CD4-positive, CD25-positive, alpha-beta regulatory T cell (primary cell): ENCODE measurements at regions not wholly inside any gene's neighbourhood (a gene's known extent, or its start where the extent isn't known, plus 50 kb on each side); places are given as distances from the start of the nearest gene placed in this dataset.

Experiments
- ATAC-seq, 2 donors: fragments of 150-1000 bp; cut with Tn5 transposase; one replicate each; pipeline ENCODE4 v1.10.0; 2021; ENCODE audit warnings: low read depth in 2 of 2, moderate number of reproducible peaks in 2 of 2, moderate library complexity in 1 of 2
- DNase-seq, 3 donors: peaks; one replicate each; pipeline versions ENCODE4 v3.0.0 to v3.0.0-alpha.2; 2012 to 2022; ENCODE audit warnings: mixed read lengths in 1 of 3
- H3K27ac ChIP-seq: one replicate; pipeline ENCODE4 v1.7.0; 2013; ENCODE audit warnings: mild to moderate bottlenecking, low read length; ENCODE audit not compliant: insufficient read depth, poor library complexity, severe bottlenecking
- H3K27me3 ChIP-seq: one replicate; pipeline ENCODE4 v1.7.0; 2013; ENCODE audit warnings: low read length; ENCODE audit not compliant: control insufficient read depth, insufficient read depth
- H3K36me3 ChIP-seq: one replicate; pipeline ENCODE4 v1.7.0; 2013; ENCODE audit warnings: mild to moderate bottlenecking, low read length, moderate library complexity; ENCODE audit not compliant: control insufficient read depth, insufficient read depth
- H3K4me1 ChIP-seq: 2 replicates; pipeline ENCODE4 v1.7.0; 2013; ENCODE audit warnings: mild to moderate bottlenecking, low read length; ENCODE audit not compliant: insufficient read depth, control insufficient read depth, poor library complexity, severe bottlenecking
- H3K4me3 ChIP-seq: one replicate; pipeline ENCODE4 v1.7.0; 2013; ENCODE audit warnings: low read depth, mild to moderate bottlenecking, low read length, moderate library complexity
- H3K9me3 ChIP-seq, 2 experiments: 1 replicate in 1 of 2; 2 replicates in 1 of 2; pipeline ENCODE4 v1.7.0; 2013; ENCODE audit warnings: low read length in 2 of 2, mild to moderate bottlenecking in 1 of 2, moderate library complexity in 1 of 2; ENCODE audit not compliant: control insufficient read depth in 2 of 2
- H3K27ac Mint-ChIP-seq, 3 donors: one replicate each; pipeline ENCODE4 v1.8.0; 2020 to 2022; ENCODE audit warnings: mild to moderate bottlenecking in 3 of 3, mixed read lengths in 3 of 3, moderate library complexity in 2 of 3
- H3K27me3 Mint-ChIP-seq: one replicate; pipeline ENCODE4 v1.8.0; 2022; ENCODE audit warnings: mild to moderate bottlenecking, mixed read lengths
- H3K36me3 Mint-ChIP-seq: one replicate; pipeline ENCODE4 v1.8.0; 2020; ENCODE audit warnings: mixed read lengths
- H3K4me1 Mint-ChIP-seq, 4 donors: one replicate each; pipeline ENCODE4 v1.8.0; 2020 to 2022; ENCODE audit warnings: mixed read lengths in 4 of 4, mild to moderate bottlenecking in 1 of 4
- H3K4me3 Mint-ChIP-seq, 4 donors: one replicate each; pipeline ENCODE4 v1.8.0; 2020 to 2022; ENCODE audit warnings: mild to moderate bottlenecking in 4 of 4, mixed read lengths in 4 of 4, moderate library complexity in 3 of 4
- H3K9me3 Mint-ChIP-seq, 7 donors: one replicate each; pipeline ENCODE4 v1.8.0; 2020 to 2022; ENCODE audit warnings: mixed read lengths in 7 of 7, mild to moderate bottlenecking in 3 of 7, moderate library complexity in 2 of 7

- Mint-ChIP-seq H3K27me3 (peaks cover 12% of the 10 kb centered on the region), H3K4me1 (no peaks in the 10 kb centered on the region)
- no peaks in the 10 kb centered on the region for H3K36me3 ChIP-seq
Observed at GRCh38 chr2:220046507-220046906, 419.1 kb downstream of the SLC4A3 start.

DNA sequence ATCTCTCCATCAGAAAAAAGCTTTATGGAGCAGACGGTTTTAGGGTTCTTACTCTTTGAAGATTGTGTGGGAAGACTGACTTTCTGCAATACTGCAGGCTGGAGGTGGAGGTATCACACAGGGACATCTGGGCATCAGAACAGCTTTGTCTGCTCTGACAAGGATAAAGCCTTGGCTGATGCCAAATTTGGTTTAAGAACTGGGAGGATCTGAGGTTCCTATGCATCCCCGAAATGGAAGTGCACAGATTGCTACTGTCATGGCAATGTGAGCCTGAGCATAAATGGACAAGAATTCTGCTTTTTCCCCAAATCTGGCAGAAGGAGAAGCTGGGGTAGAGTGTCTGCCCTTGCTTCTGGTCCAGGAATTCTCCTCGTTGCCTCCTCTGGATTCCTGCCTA, 424.3 kb downstream of the SLC4A3 start:
- no peaks in the 10 kb centered on the region for H3K4me1 Mint-ChIP-seq
- no peak overlapping the region for H3K4me3 Mint-ChIP-seq
- peaks cover 0 to 9% (median 3%) of the 10 kb centered on the region in 7 donors for H3K9me3 Mint-ChIP-seq
- H3K4me1 ChIP-seq = no peaks in the 10 kb centered on the region
- H3K9me3 ChIP-seq = peaks cover 2 to 4% of the 10 kb centered on the region in 2 experiments
- H3K4me3 ChIP-seq = no peak overlapping the region
- ATAC-seq (no peak), DNase-seq (no peak)
- H3K36me3 ChIP-seq = no peaks in the 10 kb centered on the region
- H3K27me3 ChIP-seq = no peaks in the 10 kb centered on the region
- no peak overlapping the region for H3K27ac Mint-ChIP-seq
- no peak overlapping the region for H3K27ac ChIP-seq
- H3K36me3 Mint-ChIP-seq = no peaks in the 10 kb centered on the region
- H3K27me3 Mint-ChIP-seq = peaks cover 7% of the 10 kb centered on the region

More at GRCh38 chr2:220046507-220046906, 419.1 kb downstream of the SLC4A3 start:
- H3K9me3 Mint-ChIP-seq = peaks cover 0 to 2% (median 0%) of the 10 kb centered on the region in 7 donors
- Histone ChIP-seq H3K27me3 (no peaks in the 10 kb centered on the region), H3K27ac (no peak overlapping the region), H3K4me3 (no peak overlapping the region), H3K9me3 (no peaks in the 10 kb centered on the region), H3K4me1 (no peaks in the 10 kb centered on the region)
- ATAC-seq = no peak
- H3K27ac Mint-ChIP-seq = peak overlapping the region in 1 of 3 donors; percentile 21
- no peak for DNase-seq
- H3K4me3 Mint-ChIP-seq = no peak overlapping the region
- no peaks in the 10 kb centered on the region for H3K36me3 Mint-ChIP-seq

DNA sequence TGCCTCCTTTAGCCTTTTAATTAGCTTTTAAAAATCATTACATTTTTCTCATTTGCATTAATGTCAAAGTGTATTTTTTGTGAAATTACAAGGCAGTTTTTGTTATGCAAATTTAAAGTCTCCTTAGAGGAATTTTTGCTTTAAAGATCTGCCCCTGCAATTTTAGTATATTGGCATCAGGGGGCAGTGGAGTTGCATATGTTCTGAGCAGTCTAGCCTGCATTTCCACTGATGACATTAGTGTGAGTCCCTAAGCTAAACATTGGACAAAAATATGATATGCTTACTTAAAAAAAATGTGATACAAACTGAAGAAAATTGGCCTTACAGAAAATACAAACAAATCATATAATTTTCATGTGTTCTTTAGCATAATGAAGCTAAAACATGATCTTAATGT, 426.5 kb downstream of the SLC4A3 start:
- Histone ChIP-seq H3K4me1 (no peaks in the 10 kb centered on the region), H3K9me3 (peaks cover 2 to 4% of the 10 kb centered on the region in 2 experiments), H3K36me3 (no peaks in the 10 kb centered on the region), H3K4me3 (no peak overlapping the region), H3K27ac (no peak overlapping the region), H3K27me3 (no peaks in the 10 kb centered on the region)
- Mint-ChIP-seq H3K27ac (no peak overlapping the region), H3K27me3 (no peaks in the 10 kb centered on the region), H3K36me3 (no peaks in the 10 kb centered on the region), H3K4me3 (no peak overlapping the region), H3K4me1 (no peaks in the 10 kb centered on the region), H3K9me3 (peaks cover 0 to 10% (median 4%) of the 10 kb centered on the region in 7 donors)
- ATAC-seq (no peak), DNase-seq (peak in 1 of 3 donors; percentile 6)

DNA sequence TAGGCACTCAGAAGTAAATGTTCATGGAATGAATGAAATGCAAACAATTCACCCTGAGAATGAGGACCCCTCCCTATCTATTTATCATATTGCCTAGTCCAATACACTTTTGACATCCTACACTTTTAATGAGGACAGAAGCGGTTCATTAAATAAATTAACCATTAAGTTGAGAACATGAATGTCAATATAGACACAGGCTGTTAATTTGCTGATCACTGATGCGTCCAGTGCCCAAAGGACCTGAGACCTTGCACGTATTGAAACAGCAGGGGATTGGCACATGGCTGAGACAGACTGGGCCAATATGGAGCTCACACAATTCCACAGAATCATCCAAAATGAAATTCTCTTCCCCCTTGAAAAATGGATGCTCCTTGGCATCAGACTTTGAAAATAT, 430.0 kb downstream of the SLC4A3 start:
- Histone ChIP-seq H3K4me1 (no peaks in the 10 kb centered on the region), H3K36me3 (no peaks in the 10 kb centered on the region), H3K9me3 (peaks cover 2 to 4% of the 10 kb centered on the region in 2 experiments), H3K4me3 (no peak overlapping the region), H3K27me3 (no peaks in the 10 kb centered on the region), H3K27ac (no peak overlapping the region)
- Mint-ChIP-seq H3K27ac (no peak overlapping the region), H3K36me3 (no peaks in the 10 kb centered on the region), H3K27me3 (no peaks in the 10 kb centered on the region), H3K4me1 (no peaks in the 10 kb centered on the region), H3K4me3 (no peak overlapping the region), H3K9me3 (peaks cover 0 to 10% (median 3%) of the 10 kb centered on the region in 7 donors)
- no peak for ATAC-seq
- DNase-seq = no peak

DNA sequence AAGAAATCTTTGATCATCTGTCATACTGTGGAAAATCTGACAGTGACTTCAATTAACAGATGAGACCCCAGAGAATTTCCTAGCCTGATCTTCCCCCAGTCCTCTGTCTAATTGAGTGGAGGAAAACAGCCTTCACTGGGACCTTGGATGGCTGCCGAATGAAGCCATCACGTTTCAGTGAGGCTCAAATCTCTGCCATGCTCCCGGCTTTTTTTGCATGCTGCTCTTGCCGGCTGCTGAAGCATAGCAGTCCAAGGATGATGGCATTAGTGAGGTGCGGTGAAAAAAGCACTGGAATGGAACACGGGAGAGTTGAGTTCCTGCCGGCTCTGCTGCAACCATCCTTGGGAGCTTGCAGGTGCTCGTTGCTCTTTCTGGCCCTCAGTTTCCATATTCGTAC, 430.5 kb downstream of the SLC4A3 start:
- H3K36me3 ChIP-seq = no peaks in the 10 kb centered on the region
- H3K27me3 ChIP-seq = no peaks in the 10 kb centered on the region
- Mint-ChIP-seq H3K27me3 (no peaks in the 10 kb centered on the region), H3K4me3 (no peak overlapping the region), H3K4me1 (no peaks in the 10 kb centered on the region), H3K36me3 (no peaks in the 10 kb centered on the region), H3K27ac (no peak overlapping the region), H3K9me3 (peaks cover 0 to 10% (median 3%) of the 10 kb centered on the region in 7 donors)
- DNase-seq = no peak
- no peaks in the 10 kb centered on the region for H3K4me1 ChIP-seq
- no peak for ATAC-seq
- no peak overlapping the region for H3K4me3 ChIP-seq
- peaks cover 2 to 4% of the 10 kb centered on the region in 2 experiments for H3K9me3 ChIP-seq
- no peak overlapping the region for H3K27ac ChIP-seq

DNA sequence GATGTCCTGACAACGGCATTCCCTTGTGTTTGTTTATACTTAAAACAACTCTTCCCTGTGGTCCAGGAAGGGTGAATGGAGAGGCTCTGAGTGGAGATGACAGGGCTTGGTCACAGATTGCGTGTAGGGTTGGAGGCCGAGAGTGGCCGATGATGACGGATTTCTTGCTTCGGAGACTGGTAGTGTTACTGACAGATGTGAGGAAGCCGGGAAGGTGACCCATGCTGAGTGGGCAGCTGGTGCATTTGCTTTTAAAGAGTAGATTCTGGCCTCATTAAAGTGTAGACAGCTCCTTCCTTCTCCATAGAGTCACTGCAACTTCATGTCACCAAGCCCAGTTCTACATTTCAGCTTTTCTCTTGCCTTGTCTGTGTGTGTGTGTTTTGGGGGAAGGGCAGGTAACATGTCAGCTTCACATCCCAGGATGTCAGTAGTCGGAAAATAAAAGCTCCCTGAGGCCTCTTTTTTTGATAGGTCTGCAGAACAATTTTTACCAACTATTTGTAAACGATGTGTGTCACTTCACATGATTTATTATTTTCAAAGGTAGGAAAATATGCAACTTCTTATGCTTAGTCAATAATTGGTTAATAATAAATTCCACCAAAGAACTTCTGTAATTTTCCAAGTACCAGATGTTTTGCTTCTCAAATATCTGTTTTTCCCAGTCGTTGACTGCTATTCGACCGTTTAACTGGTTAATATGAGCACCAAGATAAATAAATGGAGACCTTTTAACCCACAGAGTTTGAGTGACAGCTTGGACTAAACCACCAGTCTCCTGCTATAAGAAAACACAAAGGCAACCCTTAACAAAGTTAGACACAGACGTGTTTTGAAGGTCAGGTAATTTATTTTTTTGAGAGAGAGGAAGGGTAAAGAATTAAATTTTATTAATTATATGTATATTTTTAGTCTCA, 436.9 kb downstream of the SLC4A3 start:
- ATAC-seq (no peak), DNase-seq (no peak)
- H3K27ac ChIP-seq = no peak overlapping the region
- Mint-ChIP-seq H3K9me3 (no peaks in the 10 kb centered on the region), H3K4me3 (no peak overlapping the region), H3K4me1 (no peaks in the 10 kb centered on the region), H3K27me3 (no peaks in the 10 kb centered on the region), H3K36me3 (no peaks in the 10 kb centered on the region), H3K27ac (no peak overlapping the region)
- H3K9me3 ChIP-seq = no peaks in the 10 kb centered on the region
- H3K36me3 ChIP-seq = no peaks in the 10 kb centered on the region
- no peaks in the 10 kb centered on the region for H3K27me3 ChIP-seq
- no peaks in the 10 kb centered on the region for H3K4me1 ChIP-seq
- no peak overlapping the region for H3K4me3 ChIP-seq

DNA sequence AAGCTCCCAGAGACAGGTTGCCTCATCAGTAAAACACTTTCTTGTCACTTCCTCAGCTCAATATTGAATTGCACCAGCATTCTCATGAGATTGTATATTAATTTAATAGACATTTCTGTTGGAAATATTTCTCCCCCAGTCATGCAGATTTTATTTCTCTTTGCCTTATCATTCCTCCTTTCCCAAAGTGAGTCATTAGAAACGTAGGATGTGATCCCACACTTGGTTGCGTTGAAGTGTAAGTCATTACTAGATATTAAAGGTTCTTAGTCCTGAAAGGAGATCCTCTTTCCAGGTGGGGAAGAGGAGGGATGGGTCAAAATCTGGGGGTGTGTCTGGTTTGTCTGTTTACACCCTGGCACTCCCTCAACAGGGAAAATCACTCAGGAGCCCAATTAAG, 438.2 kb downstream of the SLC4A3 start:
- no peaks in the 10 kb centered on the region for H3K9me3 Mint-ChIP-seq
- DNase-seq (no peak), ATAC-seq (no peak)
- H3K4me1 ChIP-seq = no peaks in the 10 kb centered on the region
- no peak overlapping the region for H3K4me3 ChIP-seq
- no peak overlapping the region for H3K27ac Mint-ChIP-seq
- peak overlapping the region in 1 of 4 donors; percentile 23 for H3K4me3 Mint-ChIP-seq
- H3K4me1 Mint-ChIP-seq = no peaks in the 10 kb centered on the region
- no peaks in the 10 kb centered on the region for H3K36me3 Mint-ChIP-seq
- no peaks in the 10 kb centered on the region for H3K27me3 ChIP-seq
- H3K27me3 Mint-ChIP-seq = no peaks in the 10 kb centered on the region
- no peak overlapping the region for H3K27ac ChIP-seq
- H3K36me3 ChIP-seq = no peaks in the 10 kb centered on the region
- H3K9me3 ChIP-seq = no peaks in the 10 kb centered on the region

DNA sequence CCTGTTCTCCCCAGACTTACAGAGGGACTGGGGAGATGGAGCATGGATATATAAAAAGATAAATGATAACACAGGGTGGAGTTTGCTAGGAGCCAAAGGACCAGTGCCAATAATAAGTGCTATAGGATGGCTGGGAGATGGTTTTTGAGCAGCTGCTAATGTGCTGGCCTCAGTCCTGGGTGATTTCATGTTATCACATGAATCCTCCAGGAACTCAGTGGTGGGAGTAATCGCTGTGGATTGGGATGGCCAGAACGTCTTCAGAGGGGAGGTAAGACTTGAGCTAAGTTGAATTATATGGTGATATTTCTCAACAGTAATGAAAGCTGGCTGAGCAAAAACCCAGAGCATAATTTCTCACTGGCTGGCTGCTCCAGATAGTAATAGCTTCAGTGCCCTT, 441.4 kb downstream of the SLC4A3 start:
- no peak overlapping the region for H3K27ac Mint-ChIP-seq
- H3K4me3 Mint-ChIP-seq = no peak overlapping the region
- Histone ChIP-seq H3K9me3 (no peaks in the 10 kb centered on the region), H3K36me3 (no peaks in the 10 kb centered on the region), H3K4me3 (no peak overlapping the region), H3K27me3 (no peaks in the 10 kb centered on the region), H3K4me1 (no peaks in the 10 kb centered on the region), H3K27ac (no peak overlapping the region)
- no peak for DNase-seq
- peaks cover 0 to 2% (median 0%) of the 10 kb centered on the region in 7 donors for H3K9me3 Mint-ChIP-seq
- no peak for ATAC-seq
- no peaks in the 10 kb centered on the region for H3K4me1 Mint-ChIP-seq
- H3K27me3 Mint-ChIP-seq = no peaks in the 10 kb centered on the region
- no peaks in the 10 kb centered on the region for H3K36me3 Mint-ChIP-seq
